ENCODE measurements at regions not wholly inside any gene's neighbourhood (a gene's known extent, or its start where the extent isn't known, plus 50 kb on each side); places are given as distances from the start of the nearest gene placed in this dataset.

GRCh38 chr12:92261071-92261470, 115.4 kb upstream of the BTG1 start:
- H3K27ac ChIP-seq: no peak overlapping the region
- H3K9me3 ChIP-seq: peaks cover 0 to 4% (median 0%) of the 10 kb centered on the region in 12 donors
- H3K4me3 ChIP-seq: no peak overlapping the region
- H3K27me3 ChIP-seq: no peaks in the 10 kb centered on the region
- intact Hi-C loops (cut with DNase I): no loop called here
- DNase-seq (no peak), ATAC-seq (no peak)
- no peak for TF ChIP-seq CTCF (IDR thresholded peaks at IDR 0.05)
- no peak for TF ChIP-seq POLR2A (IDR thresholded peaks at IDR 0.05)
- 87 to 93% (median 90%) methylated on average over 3 of the region's 3 CpGs for WGBS, 4 donors
- peaks cover 0 to 7% (median 0%) of the 10 kb centered on the region in 12 donors for H3K4me1 ChIP-seq
- no peaks in the 10 kb centered on the region for H3K36me3 ChIP-seq

GRCh38 chr12:92259696-92260251, 114.1 kb upstream of the BTG1 start:
- DNase-seq (no peak), ATAC-seq (no peak)
- TF ChIP-seq CTCF (IDR thresholded peaks at IDR 0.05): no peak
- no peak for TF ChIP-seq POLR2A (IDR thresholded peaks at IDR 0.05)
- Histone ChIP-seq H3K4me1 (peaks cover 0 to 7% (median 0%) of the 10 kb centered on the region in 12 donors), H3K9me3 (peaks cover 0 to 4% (median 0%) of the 10 kb centered on the region in 12 donors), H3K4me3 (no peak overlapping the region), H3K27ac (no peak overlapping the region), H3K27me3 (no peaks in the 10 kb centered on the region), H3K36me3 (no peaks in the 10 kb centered on the region)
- intact Hi-C loops (cut with DNase I): no loop called here
- 95 to 99% (median 96%) methylated on average over 2 of the region's 2 CpGs for WGBS, 4 donors

GRCh38 chr12:92259291-92259690, 113.6 kb upstream of the BTG1 start:
- intact Hi-C loops (cut with DNase I): no loop called here
- DNase-seq (no peak), ATAC-seq (no peak)
- TF ChIP-seq POLR2A (IDR thresholded peaks at IDR 0.05): no peak
- peaks cover 0 to 7% (median 0%) of the 10 kb centered on the region in 12 donors for H3K4me1 ChIP-seq
- no peak overlapping the region for H3K4me3 ChIP-seq
- 86 to 97% (median 92%) methylated on average over 1 of the region's 1 CpG for WGBS, 4 donors
- no peaks in the 10 kb centered on the region for H3K27me3 ChIP-seq
- no peaks in the 10 kb centered on the region for H3K36me3 ChIP-seq
- peaks cover 0 to 4% (median 0%) of the 10 kb centered on the region in 12 donors for H3K9me3 ChIP-seq
- no peak overlapping the region for H3K27ac ChIP-seq

- peaks cover 0 to 7% (median 0%) of the 10 kb centered on the region in 12 donors for H3K4me1 ChIP-seq
- TF ChIP-seq POLR2A (IDR thresholded peaks at IDR 0.05): no peak
- no peak for TF ChIP-seq CTCF (IDR thresholded peaks at IDR 0.05)
These were observed 111.6 kb upstream of the BTG1 start for GRCh38 chr12:92257261-92257660.

GRCh38 chr12:92255741-92256140, 110.1 kb upstream of the BTG1 start:
- ATAC-seq (no peak), DNase-seq (no peak)
- H3K27me3 ChIP-seq: no peaks in the 10 kb centered on the region
- intact Hi-C loops (cut with DNase I): no loop called here
- TF ChIP-seq CTCF (IDR thresholded peaks at IDR 0.05): no peak
- no peak for TF ChIP-seq POLR2A (IDR thresholded peaks at IDR 0.05)
- no peak overlapping the region for H3K27ac ChIP-seq
- H3K4me1 ChIP-seq: peaks cover 0 to 7% (median 0%) of the 10 kb centered on the region in 12 donors
- H3K4me3 ChIP-seq: no peak overlapping the region
- peaks cover 0 to 4% (median 0%) of the 10 kb centered on the region in 12 donors for H3K9me3 ChIP-seq
- H3K36me3 ChIP-seq: no peaks in the 10 kb centered on the region

More at GRCh38 chr12:92257261-92257660, 111.6 kb upstream of the BTG1 start:
- H3K4me3 ChIP-seq: no peak overlapping the region
- no peak overlapping the region for H3K27ac ChIP-seq
- DNase-seq: no peak
- H3K27me3 ChIP-seq: no peaks in the 10 kb centered on the region
- ATAC-seq: no peak
- peaks cover 0 to 4% (median 0%) of the 10 kb centered on the region in 12 donors for H3K9me3 ChIP-seq
- intact Hi-C loops (cut with DNase I): no loop called here
- H3K36me3 ChIP-seq: no peaks in the 10 kb centered on the region

All from heart left ventricle (tissue), 16 donors.